Activated CD8-positive, alpha-beta memory T cell treated with anti-CD3 and anti-CD28 coated beads, Interleukin-2, amount 50 U/mL, for 48 hours (primary cell): ENCODE measurements at regions not wholly inside any gene's neighbourhood (a gene's known extent, or its start where the extent isn't known, plus 50 kb on each side); places are given as distances from the start of the nearest gene placed in this dataset.

ENCODE experiments used
- DNase-seq: peaks from one replicate; pipeline ENCODE4 v3.0.0-alpha.2; 2020

GRCh38 chr11:79963856-79964645 is 523.2 kb upstream of the TENM4 start:
- no peak for DNase-seq

DNA sequence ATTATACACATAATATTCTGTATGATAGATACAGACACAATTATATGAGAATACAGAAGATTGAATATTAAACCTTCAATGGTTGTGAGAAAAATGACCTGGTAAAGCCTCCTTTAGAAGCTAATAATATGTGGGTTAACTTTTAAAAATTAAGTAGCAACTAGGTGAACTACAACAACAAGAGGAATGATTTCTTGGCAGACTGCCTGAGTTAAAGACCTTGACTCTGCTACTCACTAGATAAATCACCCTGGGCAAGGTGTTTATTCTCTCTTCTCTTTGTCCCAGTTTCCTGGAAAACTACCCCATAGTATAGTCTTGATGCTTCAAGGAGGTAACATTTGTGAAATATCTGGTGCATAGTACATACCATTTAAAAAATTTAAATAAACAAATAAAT is 519.6 kb upstream of the TENM4 start:
- no peak for DNase-seq

DNA sequence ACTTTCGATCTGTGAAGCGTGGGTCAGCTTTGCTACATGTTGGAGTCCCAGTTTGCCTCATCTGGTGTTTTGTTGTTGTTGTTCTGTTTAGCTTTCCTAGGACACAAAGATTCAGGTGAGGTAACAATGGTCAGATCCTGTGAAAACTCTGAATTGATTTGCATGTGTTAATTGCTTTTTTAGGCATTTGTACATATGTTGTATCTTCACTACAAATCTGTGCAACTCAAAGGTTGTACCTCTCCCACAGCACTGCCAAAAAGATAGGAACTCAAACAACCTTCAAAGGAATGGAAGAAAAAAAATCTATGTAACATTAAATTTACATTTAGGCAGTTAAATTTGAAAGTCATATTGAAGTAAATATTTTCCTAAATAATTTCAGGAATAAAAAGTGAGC is 518.5 kb upstream of the TENM4 start:
- DNase-seq = no peak

DNA sequence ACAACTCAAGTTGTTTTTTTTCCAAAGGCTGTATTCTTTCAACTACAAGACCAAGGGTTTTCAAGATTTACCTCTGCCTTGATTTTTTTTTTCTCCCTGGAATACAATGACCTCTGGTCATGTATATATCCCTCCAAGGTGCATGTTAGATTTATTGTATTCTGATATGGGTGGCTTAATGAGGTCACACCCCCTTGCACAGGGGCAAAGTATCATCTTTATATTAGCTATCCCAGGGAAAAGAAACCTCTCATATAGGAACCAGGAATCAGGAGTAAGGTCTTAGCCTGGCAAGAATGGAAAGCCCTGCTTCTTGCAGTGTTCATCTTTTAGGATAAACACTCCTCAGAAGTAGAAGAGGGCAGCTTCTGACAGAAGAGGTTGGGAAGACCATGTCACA is 516.9 kb upstream of the TENM4 start:
- no peak for DNase-seq

- DNase-seq = no peak
Measured at GRCh38 chr11:79956061-79956460, 515.2 kb upstream of the TENM4 start.

DNA sequence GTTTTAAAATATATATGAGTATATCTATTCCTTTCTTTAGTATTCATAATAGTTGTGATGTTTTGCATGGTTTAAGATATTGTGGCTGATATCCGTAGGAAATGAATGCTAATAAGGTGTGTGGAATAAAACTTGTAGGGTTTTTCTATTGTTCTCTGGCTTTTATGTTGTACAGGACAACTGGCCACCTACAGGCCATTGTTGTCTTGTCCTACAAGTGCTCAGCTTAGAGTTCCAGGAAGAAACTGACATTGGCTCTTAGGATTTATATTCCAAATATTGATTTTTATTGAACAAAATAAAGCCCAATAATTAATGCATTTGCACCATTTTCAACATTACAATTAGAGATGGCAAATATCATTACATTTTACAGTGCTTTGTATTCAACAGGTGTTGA is 512.8 kb upstream of the TENM4 start:
- DNase-seq = no peak

DNA sequence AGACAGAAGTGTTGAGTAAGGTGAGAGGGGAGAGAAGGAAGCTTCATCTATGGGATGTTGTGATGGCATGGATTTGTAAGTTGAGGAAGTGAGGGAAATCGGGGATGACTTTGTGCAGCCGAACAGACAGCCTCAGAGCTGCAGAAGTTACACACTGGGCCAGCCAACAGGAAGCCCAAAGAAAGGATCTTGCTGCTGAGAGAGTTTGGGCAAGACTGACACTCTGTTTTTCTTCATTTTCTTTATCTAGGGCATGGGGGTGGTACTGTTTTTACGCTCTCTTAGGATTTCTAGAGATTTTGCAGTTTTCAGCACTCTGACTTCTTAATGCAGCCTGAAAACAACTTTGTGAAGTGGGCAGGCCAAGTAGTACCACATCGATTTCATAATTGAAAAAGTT is 509.9 kb upstream of the TENM4 start:
- DNase-seq = no peak

- no peak for DNase-seq
Measured at GRCh38 chr11:79950172-79950571, 509.3 kb upstream of the TENM4 start.

DNA sequence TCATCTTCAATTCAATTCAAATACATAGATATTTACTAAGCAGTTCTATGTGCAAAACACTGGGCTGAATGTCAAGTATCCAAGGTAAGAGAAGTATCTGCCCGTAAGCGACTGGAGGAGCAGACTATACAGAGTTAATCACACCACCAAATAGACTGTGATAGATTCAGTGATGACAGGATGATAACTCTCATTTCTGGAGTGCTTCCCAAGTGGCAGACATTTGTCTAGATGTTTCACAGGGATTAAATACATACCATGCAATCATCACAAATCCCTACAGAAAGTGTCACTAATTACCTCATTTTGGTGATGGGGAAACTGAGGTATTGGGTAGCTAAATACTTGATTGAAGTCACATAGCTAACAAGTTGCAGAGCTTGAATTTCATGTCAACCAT is 508.7 kb upstream of the TENM4 start:
- no peak for DNase-seq

GRCh38 chr11:79942646-79943045 is 501.8 kb upstream of the TENM4 start:
- no peak for DNase-seq

GRCh38 chr11:79942090-79942489 is 501.3 kb upstream of the TENM4 start:
- no peak for DNase-seq

GRCh38 chr11:79940974-79941735 is 500.3 kb upstream of the TENM4 start:
- DNase-seq = no peak

DNA sequence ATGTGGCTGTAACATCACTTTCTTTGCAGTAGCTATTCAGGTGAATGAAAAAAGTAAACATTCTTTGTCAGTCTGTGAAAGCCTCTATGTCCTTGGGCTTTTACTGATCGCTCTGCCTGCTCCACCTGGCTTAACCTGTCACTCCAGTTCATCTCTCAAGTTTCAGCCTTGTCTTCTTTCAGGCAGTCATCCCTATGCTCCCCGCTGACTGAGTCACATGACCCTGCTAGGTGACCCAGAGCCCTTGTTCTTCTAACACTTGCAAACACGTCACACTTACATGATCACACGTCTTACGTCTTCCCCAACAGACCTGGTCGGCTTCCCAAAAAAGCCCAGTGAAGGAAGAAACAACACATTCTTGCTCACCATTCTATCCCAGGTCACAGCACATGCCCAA is 499.3 kb upstream of the TENM4 start:
- no peak for DNase-seq

DNA sequence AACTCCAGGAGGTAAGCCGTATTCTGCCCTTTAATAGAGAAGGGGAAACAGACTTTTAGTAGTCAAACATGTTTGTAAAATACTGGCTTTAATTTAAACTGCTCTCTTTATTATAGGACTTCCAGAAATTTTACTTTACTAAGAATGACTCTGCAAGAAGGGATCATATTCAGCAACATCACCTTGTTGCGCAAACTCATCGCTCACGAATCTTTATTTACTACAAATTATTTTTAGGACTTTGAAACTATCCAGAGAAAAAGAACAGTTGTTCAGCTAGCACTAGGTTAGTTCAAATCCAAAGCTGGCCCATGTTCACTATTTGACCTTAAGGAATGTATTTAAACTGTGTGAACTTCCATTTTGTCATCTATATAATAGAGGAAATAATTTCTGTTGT is 498.3 kb upstream of the TENM4 start:
- DNase-seq = no peak

DNA sequence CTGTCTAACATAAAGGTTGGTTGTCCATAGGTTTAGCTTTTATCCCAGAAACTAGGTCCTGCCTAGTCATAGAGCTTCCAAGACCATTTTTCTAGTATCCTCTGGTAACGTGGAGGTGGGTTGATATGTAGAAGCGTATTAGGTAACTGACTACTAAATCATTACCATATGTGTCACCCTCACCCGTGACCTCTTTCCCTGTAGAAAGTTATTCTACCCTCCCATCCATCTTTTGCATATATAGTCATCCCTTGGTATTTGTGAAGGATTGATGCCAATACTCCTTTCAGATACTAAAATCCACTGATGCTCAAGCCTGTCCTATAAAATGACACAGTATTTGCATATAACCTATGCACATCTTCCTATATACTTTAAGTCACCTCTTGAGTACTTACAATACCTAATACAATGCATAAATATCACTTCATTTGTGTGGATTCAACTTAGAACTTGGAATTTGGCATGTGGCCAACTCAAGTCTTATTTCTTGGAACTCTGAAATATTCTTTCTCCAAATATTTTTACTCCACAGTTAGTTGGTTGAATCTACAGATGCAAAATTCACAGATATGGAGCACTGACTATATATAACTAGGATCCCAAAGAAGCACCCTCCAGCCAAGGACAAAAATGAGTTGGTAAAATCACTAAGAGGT is 497.0 kb upstream of the TENM4 start:
- DNase-seq = no peak

DNA sequence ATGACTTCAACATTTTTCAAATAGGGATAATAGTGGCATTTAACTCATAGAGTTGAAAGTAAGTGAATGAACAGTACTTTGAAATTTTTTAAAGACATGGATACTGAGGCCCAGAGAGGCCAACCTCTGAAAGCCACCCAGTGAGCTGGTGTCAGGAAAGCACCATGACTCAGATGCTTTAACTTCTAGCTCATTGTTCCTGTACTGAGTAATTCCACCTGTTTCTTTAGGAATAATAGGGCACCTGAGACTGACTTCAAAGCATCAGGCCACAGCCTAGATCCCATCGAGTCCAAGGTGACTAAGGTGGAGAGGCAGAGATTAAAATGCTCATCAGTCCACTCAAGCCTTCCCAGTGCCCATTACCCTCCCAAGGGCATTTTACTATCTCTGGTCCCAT is 491.8 kb upstream of the TENM4 start:
- DNase-seq = no peak

- no peak for DNase-seq
Measured at GRCh38 chr11:79931692-79932091, 490.9 kb upstream of the TENM4 start.

- DNase-seq = no peak
Measured at GRCh38 chr11:79926707-79927106, 485.9 kb upstream of the TENM4 start.

- DNase-seq = no peak
Measured at GRCh38 chr11:79925570-79925969, 484.7 kb upstream of the TENM4 start.

DNA sequence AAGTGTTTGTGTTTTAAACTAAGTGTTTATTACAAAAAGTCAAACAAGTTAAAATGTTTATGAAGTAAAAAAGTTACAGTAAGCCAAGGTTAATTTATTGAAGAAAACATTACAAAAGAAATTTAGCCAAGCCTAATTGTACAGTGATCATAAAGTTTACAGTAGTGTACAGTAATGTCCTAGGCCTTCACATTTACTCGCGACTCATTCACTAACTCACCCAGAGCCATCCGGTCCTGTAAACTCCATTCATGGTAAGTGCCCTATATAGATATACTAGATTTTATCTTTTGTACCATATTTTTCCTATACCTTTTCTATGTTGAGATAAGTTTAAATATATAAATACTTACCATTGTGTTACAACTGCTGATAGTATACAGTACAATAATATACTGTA is 481.8 kb upstream of the TENM4 start:
- no peak for DNase-seq

DNA sequence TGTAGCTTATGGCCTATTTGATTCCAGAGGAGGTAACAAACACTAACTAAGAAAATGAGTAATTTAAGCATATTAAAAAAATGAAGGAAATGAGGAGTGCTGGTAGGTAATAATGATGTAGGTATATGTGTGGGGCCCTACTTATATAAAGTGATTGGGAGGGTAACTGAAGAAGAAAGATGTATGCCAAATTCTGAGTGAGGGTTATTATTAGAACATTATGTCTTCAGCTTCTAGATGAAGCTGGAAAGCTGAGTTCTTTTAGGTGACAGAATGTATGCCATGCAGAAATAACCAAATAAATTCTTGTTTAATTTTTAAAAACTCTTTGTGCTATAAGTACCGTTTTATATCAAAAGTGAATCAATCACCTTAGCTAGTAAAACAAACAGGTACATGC is 479.6 kb upstream of the TENM4 start:
- DNase-seq = no peak

DNA sequence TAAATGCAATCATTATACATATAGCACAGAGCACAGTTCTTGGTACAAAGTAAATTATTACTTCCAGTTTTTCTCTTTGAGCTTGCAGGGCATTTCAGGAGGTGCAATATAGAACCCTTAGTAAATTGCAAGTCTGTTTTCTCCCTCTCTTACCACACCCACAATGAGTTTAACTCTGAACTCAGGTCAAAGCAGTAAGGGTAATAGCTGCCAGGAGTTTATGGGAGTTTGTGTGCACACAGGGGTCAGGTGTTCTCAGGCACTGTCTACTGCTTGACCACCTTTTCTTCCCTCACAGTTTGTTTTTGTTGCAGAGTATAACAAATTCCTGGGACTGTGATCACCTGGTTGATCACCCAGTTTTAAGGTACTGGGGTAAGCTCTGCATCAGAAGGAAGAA is 478.5 kb upstream of the TENM4 start:
- no peak for DNase-seq

DNA sequence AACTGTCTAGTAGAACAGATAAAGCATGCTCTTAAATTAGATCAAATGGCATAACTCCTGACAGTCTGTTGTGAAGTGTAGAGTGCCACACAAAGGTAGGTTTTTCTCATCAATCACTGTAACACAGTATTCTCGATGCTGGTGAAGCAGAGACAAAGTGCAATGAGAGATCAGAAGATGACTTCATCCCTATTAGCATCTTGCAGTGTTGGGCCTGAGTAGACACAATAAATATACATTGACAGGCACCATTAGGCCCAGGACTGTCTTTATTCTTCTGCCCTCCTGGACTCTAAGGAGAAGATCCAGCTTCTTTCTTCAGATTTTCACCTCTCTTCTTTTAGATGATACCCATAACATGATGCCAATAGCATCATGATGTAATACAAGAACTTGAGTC is 478.0 kb upstream of the TENM4 start:
- no peak for DNase-seq

DNA sequence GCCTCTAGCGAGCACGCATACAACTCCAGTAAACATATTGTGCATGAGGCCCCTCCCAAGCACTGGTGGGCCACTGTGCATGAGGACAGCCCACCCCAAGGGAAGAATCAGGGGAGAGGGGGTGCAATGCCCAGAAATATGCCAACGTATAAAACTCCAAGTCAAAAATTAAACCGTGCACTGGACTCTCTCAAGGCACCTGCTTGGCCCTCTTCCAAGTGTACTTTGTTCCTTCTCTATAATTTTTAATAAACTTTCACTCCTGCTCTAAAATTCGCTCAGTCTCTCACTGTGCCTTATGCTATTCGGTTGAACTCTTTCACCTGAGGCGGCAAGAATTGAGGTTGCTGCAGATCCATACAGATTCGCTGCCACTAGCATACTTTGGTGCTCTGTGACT is 465.3 kb upstream of the TENM4 start:
- no peak for DNase-seq
